GM06990 (cell line): ENCODE measurements at regions not wholly inside any gene's neighbourhood (a gene's known extent, or its start where the extent isn't known, plus 50 kb on each side); places are given as distances from the start of the nearest gene placed in this dataset.
"Not testable (repeated sequence)": the region's sequence is repeated elsewhere in the genome, so short reads cannot be mapped to it uniquely, and the experiment has no call there.

ENCODE experiments used
- DNase-seq: peaks from one replicate; pipeline ENCODE4 v3.0.0-alpha.2; 2011; ENCODE audit not compliant: insufficient read length; ENCODE audit errors: extremely low read depth
- H3K27me3 ChIP-seq: replicated peaks from 2 replicates; pipeline ENCODE4 v1.6.0; 2011; ENCODE audit warnings: low read length; ENCODE audit not compliant: control insufficient read depth, insufficient read depth
- H3K36me3 ChIP-seq: 2 replicates; pipeline ENCODE4 v1.5.1; 2011; ENCODE audit warnings: low read length; ENCODE audit not compliant: control insufficient read depth, insufficient read depth
- H3K4me3 ChIP-seq: replicated peaks from 2 replicates; pipeline ENCODE4 v1.5.1; 2011; ENCODE audit warnings: low read depth, mild to moderate bottlenecking, control low read depth, low read length
- CTCF ChIP-seq: IDR thresholded peaks from 2 replicates; pipeline ENCODE4 v1.5.1; 2011; ENCODE audit warnings: low read length, control low read depth, mild to moderate bottlenecking, inconsistent platforms; ENCODE audit not compliant: insufficient read depth, poor library complexity, severe bottlenecking

GRCh38 chr6:82442061-82442719 is 78.6 kb downstream of the TPBG start:
- Histone ChIP-seq H3K36me3 (no peaks in the 10 kb centered on the region), H3K4me3 (no peak overlapping the region), H3K27me3 (no peaks in the 10 kb centered on the region)
- TF ChIP-seq CTCF, result no peak
- no peak for DNase-seq

GRCh38 chr6:82458147-82458546 is 94.5 kb downstream of the TPBG start:
- no peak for TF ChIP-seq CTCF
- H3K27me3 ChIP-seq, result no peaks in the 10 kb centered on the region
- H3K36me3 ChIP-seq, result no peaks in the 10 kb centered on the region
- H3K4me3 ChIP-seq, result no peak overlapping the region
- no peak for DNase-seq

- no peak for DNase-seq
- Histone ChIP-seq H3K27me3 (no peaks in the 10 kb centered on the region), H3K4me3 (no peak overlapping the region), H3K36me3 (no peaks in the 10 kb centered on the region)
- TF ChIP-seq CTCF, result no peak
These were observed 95.1 kb downstream of the TPBG start for GRCh38 chr6:82458705-82459104.

GRCh38 chr6:82461536-82461935 is 97.9 kb downstream of the TPBG start:
- no peak for DNase-seq
- no peaks in the 10 kb centered on the region for H3K27me3 ChIP-seq
- no peak overlapping the region for H3K4me3 ChIP-seq
- TF ChIP-seq CTCF, result no peak
- H3K36me3 ChIP-seq, result no peaks in the 10 kb centered on the region

GRCh38 chr6:82467338-82467737 is 103.7 kb downstream of the TPBG start:
- Histone ChIP-seq H3K4me3 (no peak overlapping the region), H3K27me3 (no peaks in the 10 kb centered on the region), H3K36me3 (no peaks in the 10 kb centered on the region)
- DNase-seq, result no peak
- no peak for TF ChIP-seq CTCF

- H3K4me3 ChIP-seq, DNase-seq, H3K36me3 ChIP-seq, H3K27me3 ChIP-seq: not testable (repeated sequence)
These were observed 106.5 kb downstream of the TPBG start for GRCh38 chr6:82470123-82470522.

- not testable (repeated sequence) for H3K36me3 ChIP-seq
These were observed 111.5 kb downstream of the TPBG start for GRCh38 chr6:82475106-82475505.

More at GRCh38 chr6:82475106-82475505, 111.5 kb downstream of the TPBG start:
- not testable (repeated sequence) for H3K27me3 ChIP-seq, H3K4me3 ChIP-seq, DNase-seq
